ENCODE measurements at regions not wholly inside any gene's neighbourhood (a gene's known extent, or its start where the extent isn't known, plus 50 kb on each side); places are given as distances from the start of the nearest gene placed in this dataset.
"Not testable (repeated sequence)": the region's sequence is repeated elsewhere in the genome, so short reads cannot be mapped to it uniquely, and the experiment has no call there.

GRCh38 chr6:137933696-137934095, 66.6 kb downstream of the TNFAIP3 start:
- DNase-seq (ENCODE audit: low spot score), result no peak

GRCh38 chr6:137936798-137937197, 69.7 kb downstream of the TNFAIP3 start:
- DNase-seq (ENCODE audit: low spot score), result no peak

GRCh38 chr6:137937834-137938233, 70.8 kb downstream of the TNFAIP3 start:
- no peak for DNase-seq (ENCODE audit: low spot score)

DNA sequence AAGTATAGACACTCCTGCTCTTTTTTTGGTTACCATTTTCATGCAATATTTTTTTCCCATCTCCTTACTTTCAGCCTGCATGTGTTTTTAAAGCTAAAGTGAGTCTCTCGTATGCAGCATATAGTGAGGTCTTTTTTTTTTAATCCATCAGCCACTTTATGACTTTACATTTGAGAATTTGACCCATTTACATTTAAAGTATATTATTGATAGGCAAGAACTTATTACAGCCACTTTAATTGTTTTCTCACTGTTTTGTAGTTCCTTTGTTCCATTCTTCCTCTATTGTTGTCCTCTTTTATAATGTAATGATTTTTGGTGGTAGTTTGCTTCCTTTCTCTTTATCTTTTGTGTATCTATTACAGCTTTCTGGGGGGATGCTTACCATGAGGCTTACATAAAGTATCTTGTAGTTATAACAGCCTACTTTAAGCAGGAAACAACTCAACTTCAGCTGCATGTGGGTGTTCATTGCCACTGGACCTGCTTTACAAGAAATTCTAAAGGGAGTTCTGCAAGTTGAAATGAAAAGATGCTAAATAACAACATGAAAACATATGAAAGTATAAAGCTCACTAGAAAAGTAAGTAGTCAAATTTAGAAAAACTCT, 71.8 kb downstream of the TNFAIP3 start:
- DNase-seq (ENCODE audit: low spot score), result no peak

DNA sequence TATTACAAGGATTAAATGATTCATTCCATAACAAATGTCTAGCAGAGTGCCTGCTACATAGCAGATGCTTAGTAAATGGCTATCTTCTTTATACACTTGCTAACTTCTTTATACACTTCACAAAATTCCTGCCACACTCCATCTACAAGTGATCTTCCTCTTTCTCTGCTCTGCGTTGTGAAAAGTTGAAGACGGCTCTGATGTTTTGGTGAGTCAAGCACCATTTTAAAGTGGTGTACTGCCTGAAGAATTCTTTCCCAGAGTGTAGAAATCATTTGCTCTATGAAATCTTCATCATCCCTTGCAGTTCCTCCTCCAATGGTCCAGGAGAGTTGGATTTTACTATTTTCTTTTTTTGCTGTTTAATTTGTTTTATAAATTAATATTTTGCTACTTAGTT, 74.9 kb downstream of the TNFAIP3 start:
- DNase-seq (ENCODE audit: low spot score), result no peak

DNA sequence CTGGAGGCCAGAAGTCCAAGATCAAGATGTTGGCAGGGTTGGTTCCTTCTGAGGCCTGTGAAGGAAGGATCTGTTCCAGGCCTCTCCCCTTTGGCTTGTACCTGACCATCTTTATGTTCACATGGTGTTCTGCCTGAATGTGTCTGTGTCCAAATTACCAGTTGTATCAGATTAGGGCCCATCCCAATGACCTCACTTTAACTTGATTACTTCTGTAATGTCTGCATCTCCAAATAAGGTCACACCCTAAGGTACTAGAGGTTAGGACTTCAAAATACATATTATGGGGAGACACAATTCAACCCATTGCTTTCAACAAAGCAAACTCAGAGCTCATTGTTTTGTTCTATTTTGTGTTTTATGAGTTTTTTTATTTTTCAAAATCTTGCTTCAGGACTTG, 75.7 kb downstream of the TNFAIP3 start:
- no peak for DNase-seq (ENCODE audit: low spot score)

DNA sequence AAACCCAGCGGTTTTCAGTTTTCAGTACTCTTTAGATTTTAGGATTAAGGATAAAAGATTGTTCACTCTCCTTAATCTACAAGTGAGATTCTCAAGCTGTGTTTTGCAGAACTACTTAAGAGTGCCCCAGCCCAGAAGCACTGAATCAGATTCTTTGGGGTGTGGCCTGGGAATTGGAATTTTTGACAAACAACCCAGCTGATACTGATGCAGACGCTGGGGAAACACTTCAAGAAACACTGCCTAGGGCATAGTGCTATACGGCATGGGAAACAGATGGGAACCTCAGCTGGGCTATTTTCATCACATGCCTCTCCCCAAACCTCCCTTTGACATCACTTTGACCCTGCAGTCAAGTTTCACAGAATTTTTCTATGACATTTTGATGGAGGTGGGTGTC, 77.3 kb downstream of the TNFAIP3 start:
- not testable (repeated sequence) for DNase-seq (ENCODE audit: low spot score)

- DNase-seq (ENCODE audit: low spot score), result peak; percentile 72
Observed at GRCh38 chr6:137944793-137945498, 77.9 kb downstream of the TNFAIP3 start.

DNA sequence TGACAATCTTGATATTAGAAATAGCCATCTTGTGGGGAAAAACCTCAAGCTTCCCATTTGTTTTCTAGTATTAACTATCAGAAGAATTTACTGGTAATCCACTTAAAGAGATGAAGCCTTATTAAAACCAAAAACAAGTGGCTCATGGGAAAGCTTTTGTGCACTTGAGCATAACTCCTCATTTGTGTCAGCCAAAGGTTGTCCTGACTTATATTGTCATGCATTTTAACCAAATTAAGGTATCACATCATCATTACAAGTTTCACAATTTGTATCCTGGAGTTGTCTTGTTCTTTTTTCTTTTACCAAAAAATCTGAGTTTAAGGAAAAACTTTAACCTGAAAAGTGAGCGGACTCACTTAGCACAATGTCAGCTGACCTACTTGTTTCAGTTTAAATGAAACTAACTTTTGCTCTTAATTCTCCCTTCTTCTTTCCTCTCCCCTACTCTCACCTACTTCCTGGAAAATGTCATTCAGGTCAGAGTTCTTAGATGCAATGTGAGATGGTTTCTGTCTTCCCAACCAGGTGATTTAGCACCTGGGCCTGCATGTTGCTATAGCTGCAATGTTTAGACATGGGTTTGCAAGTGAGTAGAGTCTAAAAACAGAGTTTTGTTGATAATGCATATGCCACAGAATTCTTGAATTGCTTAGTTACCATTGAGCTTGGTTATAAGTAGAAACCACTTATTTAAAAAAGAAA, 82.8 kb downstream of the TNFAIP3 start:
- DNase-seq (ENCODE audit: low spot score), result no peak

DNA sequence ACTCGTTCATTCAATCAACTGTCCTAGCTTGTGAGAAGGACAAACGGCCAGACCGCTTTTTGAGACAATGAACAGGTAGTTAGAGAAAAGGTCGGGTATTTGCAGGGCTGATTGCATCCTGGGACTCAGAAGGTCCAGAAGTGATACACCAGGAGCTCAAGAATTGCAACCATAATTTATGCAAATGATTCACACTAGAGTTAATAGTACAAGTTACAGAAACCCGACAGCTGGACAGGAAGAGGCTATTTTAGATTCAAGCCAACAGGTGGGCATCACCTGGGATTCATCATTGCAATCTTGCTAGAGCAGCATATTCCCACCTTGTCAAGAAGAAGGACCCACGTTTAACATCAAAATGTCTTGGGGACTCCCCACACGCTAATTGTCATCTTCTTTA, 83.5 kb downstream of the TNFAIP3 start:
- no peak for DNase-seq (ENCODE audit: low spot score)

DNA sequence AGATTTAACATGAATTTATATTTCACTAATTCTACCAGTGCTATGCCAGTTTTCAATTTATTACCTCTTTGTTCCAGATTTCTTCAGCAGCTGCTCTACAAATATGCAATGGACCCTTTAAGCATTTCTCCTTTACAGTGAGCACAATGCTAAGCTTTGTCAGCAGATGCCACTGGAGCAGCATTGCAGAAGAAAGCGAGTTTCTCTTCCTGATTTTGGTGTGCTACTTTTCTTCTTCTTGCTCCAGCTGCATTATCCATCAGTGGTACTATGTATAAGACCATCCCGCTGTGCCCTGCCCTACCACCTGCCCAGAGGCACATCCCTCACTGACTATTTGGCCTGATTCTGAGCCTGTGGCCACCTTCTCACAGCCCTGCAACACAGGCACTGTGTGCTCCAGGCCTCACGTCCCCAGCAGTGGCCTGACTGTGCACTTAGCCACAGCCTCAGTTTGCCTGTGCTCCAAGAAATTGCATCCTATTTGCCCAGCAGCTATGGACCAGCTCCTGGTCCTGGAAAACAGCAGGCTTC, 84.1 kb downstream of the TNFAIP3 start:
- DNase-seq (ENCODE audit: low spot score), result no peak

GRCh38 chr6:137952247-137952646, 85.2 kb downstream of the TNFAIP3 start:
- DNase-seq (ENCODE audit: low spot score), result no peak

- DNase-seq (ENCODE audit: low spot score), result no peak
Observed at GRCh38 chr6:137953761-137954160, 86.7 kb downstream of the TNFAIP3 start.

DNA sequence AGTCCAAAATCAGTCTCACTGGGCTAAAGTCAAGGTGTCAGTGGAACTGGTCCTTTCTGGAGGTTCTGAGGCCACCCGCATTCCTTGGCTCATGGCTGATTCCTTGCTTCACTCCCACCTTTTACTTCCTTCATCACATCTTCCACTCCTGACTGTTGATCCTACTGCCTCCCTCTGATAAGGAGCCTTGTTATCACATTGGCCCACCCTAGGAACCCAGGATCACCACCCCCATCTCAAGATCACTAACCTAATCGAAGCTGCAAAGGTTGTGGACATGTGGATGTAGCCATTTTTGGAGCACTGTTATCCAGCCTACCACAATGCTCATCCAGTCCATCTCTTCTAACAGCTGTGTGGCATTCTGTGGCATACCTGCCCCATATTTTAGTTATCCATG, 87.2 kb downstream of the TNFAIP3 start:
- no peak for DNase-seq (ENCODE audit: low spot score)

- no peak for DNase-seq (ENCODE audit: low spot score)
Observed at GRCh38 chr6:137956098-137956488, 89.0 kb downstream of the TNFAIP3 start.

GRCh38 chr6:137957471-137957870, 90.4 kb downstream of the TNFAIP3 start:
- DNase-seq (ENCODE audit: low spot score), result no peak

DNA sequence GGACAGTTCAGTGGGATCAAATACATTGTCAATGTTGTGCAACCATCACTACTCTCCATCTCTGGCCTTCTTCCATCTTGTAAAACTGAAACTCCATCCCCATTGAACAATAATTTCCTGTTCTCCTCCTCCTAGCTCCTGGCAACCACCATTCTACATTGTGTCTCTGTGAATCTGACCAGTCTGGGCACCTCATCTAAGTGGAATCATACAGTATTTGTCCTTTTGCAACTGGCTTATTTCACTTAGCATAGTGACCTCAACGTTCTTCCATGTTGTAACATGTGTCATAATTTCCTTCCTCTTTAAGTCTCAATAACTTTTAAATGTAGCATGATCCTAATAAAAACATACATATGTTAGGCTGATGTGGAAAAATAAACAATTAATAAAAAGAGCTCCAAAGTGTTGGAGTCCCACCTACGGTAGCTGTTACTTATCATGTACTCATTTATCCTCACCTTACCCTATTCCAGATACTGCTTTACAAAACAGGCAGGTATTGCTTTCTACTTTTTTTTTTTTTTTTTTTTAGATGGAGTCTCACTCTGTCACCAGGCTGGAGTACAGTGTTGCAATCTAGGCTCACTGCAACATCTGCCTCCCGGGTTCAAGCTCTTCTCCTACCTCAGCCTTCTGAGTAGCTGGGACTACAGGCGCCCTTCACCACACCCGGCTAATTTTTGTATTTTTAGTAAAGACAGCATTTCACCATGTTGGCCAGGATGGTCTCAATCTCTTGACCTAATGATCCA, 91.9 kb downstream of the TNFAIP3 start:
- DNase-seq (ENCODE audit: low spot score), result no peak

GRCh38 chr6:137962725-137963124, 95.7 kb downstream of the TNFAIP3 start:
- DNase-seq (ENCODE audit: low spot score), result no peak

GRCh38 chr6:137964876-137965275, 97.8 kb downstream of the TNFAIP3 start:
- no peak for DNase-seq (ENCODE audit: low spot score)

DNA sequence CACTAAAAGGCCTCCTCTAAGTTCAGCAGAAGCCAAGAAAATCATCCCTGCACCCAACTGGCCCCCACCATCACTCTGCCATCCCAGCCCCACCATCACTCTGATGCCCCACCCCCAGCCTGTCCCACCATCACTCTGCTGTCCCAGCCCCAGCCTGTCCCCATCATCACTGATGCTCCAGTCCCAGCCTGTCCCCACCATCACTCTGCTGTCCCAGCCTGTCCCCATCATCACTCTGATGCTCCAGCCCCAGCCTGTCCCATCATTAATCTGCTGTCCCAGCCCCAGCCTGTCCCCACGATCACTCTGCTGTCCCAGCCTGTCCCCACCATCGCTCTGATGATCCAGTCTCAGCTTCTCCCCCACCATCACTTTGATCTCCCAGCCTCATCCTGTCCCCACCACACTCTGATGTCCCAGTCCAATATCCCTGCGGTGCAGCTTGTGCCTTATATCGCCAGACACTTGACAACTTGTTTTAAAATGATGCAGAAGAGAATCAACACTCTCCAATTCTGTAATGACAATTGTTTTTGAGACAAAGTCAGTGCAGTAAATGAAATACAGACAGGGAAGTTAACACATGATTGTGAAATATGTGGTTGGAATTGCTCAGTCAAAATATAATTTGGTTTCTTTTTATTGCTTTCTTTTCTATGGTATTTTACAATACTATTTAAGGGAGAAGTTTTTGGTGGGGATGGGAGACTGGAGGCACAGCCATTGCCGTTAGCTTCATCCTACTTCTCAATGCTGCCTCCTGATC, 100.8 kb downstream of the TNFAIP3 start:
- no peak for DNase-seq (ENCODE audit: low spot score)

GRCh38 chr6:137968455-137968804, 101.4 kb downstream of the TNFAIP3 start:
- no peak for DNase-seq (ENCODE audit: low spot score)

GRCh38 chr6:137968901-137969300, 101.8 kb downstream of the TNFAIP3 start:
- no peak for DNase-seq (ENCODE audit: low spot score)
